SK-N-SH treated with all-trans-retinoic acid at 6 μM for 48 hours (cell line): ENCODE measurements at regions not wholly inside any gene's neighbourhood (a gene's known extent, or its start where the extent isn't known, plus 50 kb on each side); places are given as distances from the start of the nearest gene placed in this dataset.

Experiments used
- ATAC-seq: fragments of 200-7000 bp; cut with Tn5 transposase; 3 replicates; pipeline ENCODE4 v1.9.1; 2020; ENCODE audit warnings: mild to moderate bottlenecking, moderate library complexity
- ARNTL ChIP-seq: fragments of 450-650 bp; formaldehyde crosslinking; IDR thresholded peaks from 2 replicates; pipeline ENCODE4 v1.5.0; 2020; ENCODE audit warnings: low read depth, mild to moderate bottlenecking, moderate library complexity, borderline replicate concordance
- BACH2 ChIP-seq: fragments of 250-450 bp; sonication (Bioruptor Pico); IDR thresholded peaks from 2 replicates; pipeline ENCODE4 v1.9.0; 2021; ENCODE audit warnings: mild to moderate bottlenecking, borderline replicate concordance
- CREB5 ChIP-seq: fragments of 250-450 bp; sonication (Bioruptor Pico); IDR thresholded peaks from 2 replicates; pipeline ENCODE4 v1.5.1; 2020; ENCODE audit warnings: low read depth, mild to moderate bottlenecking, moderate library complexity
- CSDC2 ChIP-seq: fragments of 250-450 bp; sonication (Bioruptor Pico); IDR thresholded peaks from 2 replicates; pipeline ENCODE4 v1.5.0; 2020; ENCODE audit warnings: mild to moderate bottlenecking, moderate library complexity
- CSRNP3 ChIP-seq: fragments of 250-450 bp; sonication (Bioruptor Pico); IDR thresholded peaks from 2 replicates; pipeline ENCODE4 v1.5.1; 2021; ENCODE audit warnings: mild to moderate bottlenecking, moderate library complexity
- ESRRG ChIP-seq: fragments of 250-450 bp; sonication (Bioruptor Pico); IDR thresholded peaks from 2 replicates; pipeline ENCODE4 v1.6.1; 2021; ENCODE audit warnings: mild to moderate bottlenecking
- GLIS3 ChIP-seq: fragments of 250-450 bp; sonication (Bioruptor Pico); IDR thresholded peaks from 2 replicates; pipeline ENCODE4 v1.5.0; 2020; ENCODE audit warnings: mild to moderate bottlenecking, moderate library complexity
- ISL1 ChIP-seq: fragments of 250-450 bp; sonication (Bioruptor Pico); IDR thresholded peaks from 2 replicates; pipeline ENCODE4 v2.1.2; 2022; ENCODE audit warnings: mild to moderate bottlenecking, moderate library complexity
- OSR1 ChIP-seq: fragments of 250-450 bp; sonication (Bioruptor Pico); IDR thresholded peaks from 2 replicates; pipeline ENCODE4 v1.8.0; 2022; ENCODE audit warnings: moderate library complexity, mild to moderate bottlenecking, inconsistent platforms
- PATZ1 ChIP-seq: fragments of 250-450 bp; sonication (Bioruptor Pico); IDR thresholded peaks from 2 replicates; pipeline ENCODE4 v1.8.0; 2020; ENCODE audit warnings: mild to moderate bottlenecking, moderate library complexity, borderline replicate concordance
- POU6F1 ChIP-seq: fragments of 250-450 bp; sonication (Bioruptor Pico); IDR thresholded peaks from 2 replicates; pipeline ENCODE4 v1.8.0; 2021; ENCODE audit warnings: low read depth, mild to moderate bottlenecking, moderate library complexity, borderline replicate concordance
- PPARA ChIP-seq: fragments of 250-450 bp; sonication (Bioruptor Pico); IDR thresholded peaks from 2 replicates; pipeline ENCODE4 v1.5.0; 2020; ENCODE audit warnings: mild to moderate bottlenecking, borderline replicate concordance
- RARB ChIP-seq: fragments of 250-450 bp; sonication (Bioruptor Pico); IDR thresholded peaks from 2 replicates; pipeline ENCODE4 v1.8.0; 2021; ENCODE audit warnings: mild to moderate bottlenecking, moderate library complexity
- SNAI2 ChIP-seq: fragments of 250-450 bp; sonication (Bioruptor Pico); IDR thresholded peaks from 2 replicates; pipeline ENCODE4 v1.5.0; 2020; ENCODE audit warnings: mild to moderate bottlenecking, moderate library complexity
- TCF4 ChIP-seq: fragments of 250-450 bp; sonication (Bioruptor Pico); IDR thresholded peaks from 2 replicates; pipeline ENCODE4 v1.8.0; 2021; ENCODE audit warnings: mild to moderate bottlenecking, moderate library complexity, borderline replicate concordance
- TOX ChIP-seq: fragments of 250-450 bp; sonication (Bioruptor Pico); IDR thresholded peaks from 2 replicates; pipeline ENCODE4 v1.8.0; 2021; ENCODE audit warnings: mild to moderate bottlenecking, moderate library complexity, borderline replicate concordance
- TSHZ2 ChIP-seq: fragments of 250-450 bp; sonication (Bioruptor Pico); IDR thresholded peaks from 2 replicates; pipeline ENCODE4 v1.5.0; 2020; ENCODE audit warnings: mild to moderate bottlenecking, moderate library complexity
- ZC3H10 ChIP-seq: fragments of 250-450 bp; sonication (Bioruptor Pico); IDR thresholded peaks from 2 replicates; pipeline ENCODE4 v1.5.1; 2021; ENCODE audit warnings: mild to moderate bottlenecking, moderate library complexity
- ZFP3 ChIP-seq: fragments of 250-450 bp; sonication (Bioruptor Pico); IDR thresholded peaks from 2 replicates; pipeline ENCODE4 v1.5.0; 2020; ENCODE audit warnings: mild to moderate bottlenecking, moderate library complexity
- ZFP30 ChIP-seq: fragments of 450-650 bp; formaldehyde crosslinking; IDR thresholded peaks from 2 replicates; pipeline ENCODE4 v1.5.0; 2022; ENCODE audit warnings: mild to moderate bottlenecking, moderate library complexity
- ZNF565 ChIP-seq: fragments of 450-650 bp; formaldehyde crosslinking; conservative IDR thresholded peaks from 2 replicates; pipeline ENCODE4 v1.5.0; 2020; ENCODE audit warnings: low read depth, mild to moderate bottlenecking, moderate library complexity
- ZNF70 ChIP-seq: fragments of 450-650 bp; formaldehyde crosslinking; IDR thresholded peaks from 2 replicates; pipeline ENCODE4 v1.5.0; 2020; ENCODE audit warnings: mild to moderate bottlenecking, moderate library complexity
- ZNF8 ChIP-seq: fragments of 450-650 bp; formaldehyde crosslinking; IDR thresholded peaks from 2 replicates; pipeline ENCODE4 v1.5.0; 2020; ENCODE audit warnings: mild to moderate bottlenecking, moderate library complexity

- no peak for ATAC-seq
- no peak for TF ChIP-seq TOX (CRISPR knock-in tag)
- no peak for TF ChIP-seq PATZ1 (CRISPR knock-in tag)
- TF ChIP-seq CSDC2 (CRISPR knock-in tag), result no peak
- no peak for TF ChIP-seq ZC3H10
- TF ChIP-seq ZNF70 (CRISPR knock-in tag), result no peak
- TF ChIP-seq ZNF565 (CRISPR knock-in tag), result no peak
- no peak for TF ChIP-seq SNAI2 (CRISPR knock-in tag)
- no peak for TF ChIP-seq ZNF8 (CRISPR knock-in tag)
- no peak for TF ChIP-seq PPARA
- TF ChIP-seq ZFP3 (CRISPR knock-in tag), result no peak
- TF ChIP-seq RARB (CRISPR knock-in tag), result no peak
- no peak for TF ChIP-seq ARNTL (CRISPR knock-in tag)
- no peak for TF ChIP-seq ESRRG
- TF ChIP-seq TCF4, result no peak
- TF ChIP-seq POU6F1 (CRISPR knock-in tag), result no peak
- no peak for TF ChIP-seq CSRNP3
- no peak for TF ChIP-seq TSHZ2 (CRISPR knock-in tag)
- TF ChIP-seq ISL1 (CRISPR knock-in tag), result no peak
- TF ChIP-seq CREB5 (CRISPR knock-in tag), result no peak
- no peak for TF ChIP-seq GLIS3
- TF ChIP-seq, all 23 proteins: peak for 0
Observed at GRCh38 chr2:236403811-236404210, 139.6 kb upstream of the ASB18 start.

- no peak for ATAC-seq
Observed at GRCh38 chr2:236404346-236404745, 140.1 kb upstream of the ASB18 start.

GRCh38 chr2:236405357-236405756, 141.2 kb upstream of the ASB18 start:
- ATAC-seq, result no peak
- no peak for TF ChIP-seq TSHZ2 (CRISPR knock-in tag)
- no peak for TF ChIP-seq ARNTL (CRISPR knock-in tag)
- TF ChIP-seq TOX (CRISPR knock-in tag), result no peak
- no peak for TF ChIP-seq CREB5 (CRISPR knock-in tag)
- no peak for TF ChIP-seq ZC3H10
- TF ChIP-seq RARB (CRISPR knock-in tag), result no peak
- no peak for TF ChIP-seq TCF4
- TF ChIP-seq PPARA, result no peak
- no peak for TF ChIP-seq ZNF565 (CRISPR knock-in tag)
- TF ChIP-seq ZFP30, result no peak
- TF ChIP-seq ISL1 (CRISPR knock-in tag), result no peak
- no peak for TF ChIP-seq ESRRG
- no peak for TF ChIP-seq OSR1 (CRISPR knock-in tag)
- TF ChIP-seq CSDC2 (CRISPR knock-in tag), result no peak
- no peak for TF ChIP-seq BACH2 (CRISPR knock-in tag)
- no peak for TF ChIP-seq SNAI2 (CRISPR knock-in tag)
- TF ChIP-seq CSRNP3, result no peak

More at GRCh38 chr2:236404346-236404745, 140.1 kb upstream of the ASB18 start:
- TF ChIP-seq ZNF8 (CRISPR knock-in tag), result no peak
- no peak for TF ChIP-seq ZNF565 (CRISPR knock-in tag)
